ENCODE measurements at regions not wholly inside any gene's neighbourhood (a gene's known extent, or its start where the extent isn't known, plus 50 kb on each side); places are given as distances from the start of the nearest gene placed in this dataset.

- Mint-ChIP-seq H3K4me3 (no peak overlapping the region), H3K9me3 (peaks cover 14 to 20% of the 10 kb centered on the region in 2 donors), H3K36me3 (no peaks in the 10 kb centered on the region), H3K4me1 (no peaks in the 10 kb centered on the region), H3K27ac (no peak overlapping the region), H3K27me3 (ENCODE audit: low read depth in 2 of 2) (no peaks in the 10 kb centered on the region)
- Histone ChIP-seq H3K4me1 (ENCODE audit: control insufficient read depth, insufficient read depth, low read length) (no peaks in the 10 kb centered on the region), H3K9me3 (ENCODE audit: control insufficient read depth, insufficient read depth, low read length) (no peaks in the 10 kb centered on the region), H3K27me3 (ENCODE audit: control insufficient read depth, insufficient read depth, low read length) (no peaks in the 10 kb centered on the region), H3K27ac (ENCODE audit: low read length) (no peak overlapping the region), H3K36me3 (ENCODE audit: control insufficient read depth, insufficient read depth, low read length) (no peaks in the 10 kb centered on the region), H3K4me3 (ENCODE audit: low read length) (no peak overlapping the region)
- no peak for ATAC-seq
- DNase-seq = no peak
- 63% methylated on average over 3 of the region's 4 CpGs for WGBS (ENCODE audit: insufficient coverage)
- TF ChIP-seq CTCF (IDR thresholded peaks at IDR 0.05) = no peak
- intact Hi-C loops (cut with micrococcal nuclease) = no loop called here
These were observed 415.2 kb upstream of the NR3C2 start for GRCh38 chr4:148857239-148857972.

GRCh38 chr4:148854203-148854602 lies 412.0 kb upstream of the NR3C2 start:
- DNase-seq (no peak), ATAC-seq (no peak)
- no peaks in the 10 kb centered on the region for H3K27me3 Mint-ChIP-seq (ENCODE audit: low read depth in 2 of 2)
- no peak for TF ChIP-seq CTCF (IDR thresholded peaks at IDR 0.05)
- H3K9me3 Mint-ChIP-seq = peaks cover 8 to 9% of the 10 kb centered on the region in 2 donors
- no peak overlapping the region for H3K27ac Mint-ChIP-seq
- no peaks in the 10 kb centered on the region for H3K4me1 Mint-ChIP-seq
- Histone ChIP-seq H3K27me3 (ENCODE audit: control insufficient read depth, insufficient read depth, low read length) (no peaks in the 10 kb centered on the region), H3K4me3 (ENCODE audit: low read length) (no peak overlapping the region), H3K9me3 (ENCODE audit: control insufficient read depth, insufficient read depth, low read length) (no peaks in the 10 kb centered on the region), H3K36me3 (ENCODE audit: control insufficient read depth, insufficient read depth, low read length) (no peaks in the 10 kb centered on the region), H3K4me1 (ENCODE audit: control insufficient read depth, insufficient read depth, low read length) (no peaks in the 10 kb centered on the region), H3K27ac (ENCODE audit: low read length) (no peak overlapping the region)
- H3K36me3 Mint-ChIP-seq = no peaks in the 10 kb centered on the region
- intact Hi-C loops (cut with micrococcal nuclease) = no loop called here
- H3K4me3 Mint-ChIP-seq = no peak overlapping the region

- ATAC-seq = no peak
- Histone ChIP-seq H3K27me3 (ENCODE audit: control insufficient read depth, insufficient read depth, low read length) (no peaks in the 10 kb centered on the region), H3K36me3 (ENCODE audit: control insufficient read depth, insufficient read depth, low read length) (no peaks in the 10 kb centered on the region), H3K4me3 (ENCODE audit: low read length) (no peak overlapping the region), H3K27ac (ENCODE audit: low read length) (no peak overlapping the region), H3K9me3 (ENCODE audit: control insufficient read depth, insufficient read depth, low read length) (no peaks in the 10 kb centered on the region), H3K4me1 (ENCODE audit: control insufficient read depth, insufficient read depth, low read length) (no peaks in the 10 kb centered on the region)
- Mint-ChIP-seq H3K27me3 (ENCODE audit: low read depth in 2 of 2) (no peaks in the 10 kb centered on the region), H3K9me3 (peaks cover 5 to 10% of the 10 kb centered on the region in 2 donors), H3K36me3 (no peaks in the 10 kb centered on the region), H3K4me3 (no peak overlapping the region), H3K27ac (no peak overlapping the region), H3K4me1 (no peaks in the 10 kb centered on the region)
- TF ChIP-seq CTCF (IDR thresholded peaks at IDR 0.05) = no peak
- 80% methylated on average over 1 of the region's 3 CpGs for WGBS (ENCODE audit: insufficient coverage)
- DNase-seq = no peak
- intact Hi-C loops (cut with micrococcal nuclease) = no loop called here
These were observed 410.0 kb upstream of the NR3C2 start for GRCh38 chr4:148852092-148852699.

Measured in natural killer cell (primary cell).